ENCODE measurements at regions not wholly inside any gene's neighbourhood (a gene's known extent, or its start where the extent isn't known, plus 50 kb on each side); places are given as distances from the start of the nearest gene placed in this dataset.

GRCh38 chr20:12063106-12063684, 145.5 kb downstream of the BTBD3 start:
- Histone ChIP-seq H3K4me1 (peaks cover 14% of the 10 kb centered on the region), H3K27ac (no peak overlapping the region), H3K9me3 (peaks cover 47% of the 10 kb centered on the region), H3K4me3 (no peak overlapping the region), H3K4me2 (no peak overlapping the region), H4K20me1 (no peaks in the 10 kb centered on the region), H3K36me3 (peaks cover 4% of the 10 kb centered on the region; the same call in 1 of the 2 replicates), H3K9ac (no peak overlapping the region), H3K27me3 (no peaks in the 10 kb centered on the region)
- TF ChIP-seq Cebpa-rat (IDR thresholded peaks at IDR 0.05), result no peak

- peaks cover 4% of the 10 kb centered on the region; the same call in 1 of the 2 replicates for H3K36me3 ChIP-seq
- peaks cover 39% of the 10 kb centered on the region for H3K9me3 ChIP-seq
- no peak overlapping the region for H3K27ac ChIP-seq
- H3K4me1 ChIP-seq, result peaks cover 6% of the 10 kb centered on the region; the same call in 1 of the 2 replicates
- no peak overlapping the region for H3K4me3 ChIP-seq
- H4K20me1 ChIP-seq, result no peaks in the 10 kb centered on the region
- TF ChIP-seq Cebpa-rat (IDR thresholded peaks at IDR 0.05), result no peak
- H3K27me3 ChIP-seq, result no peaks in the 10 kb centered on the region
- no peak overlapping the region for H3K4me2 ChIP-seq
- H3K9ac ChIP-seq, result no peak overlapping the region
These were observed 146.8 kb downstream of the BTBD3 start for GRCh38 chr20:12064540-12064939.

DNA sequence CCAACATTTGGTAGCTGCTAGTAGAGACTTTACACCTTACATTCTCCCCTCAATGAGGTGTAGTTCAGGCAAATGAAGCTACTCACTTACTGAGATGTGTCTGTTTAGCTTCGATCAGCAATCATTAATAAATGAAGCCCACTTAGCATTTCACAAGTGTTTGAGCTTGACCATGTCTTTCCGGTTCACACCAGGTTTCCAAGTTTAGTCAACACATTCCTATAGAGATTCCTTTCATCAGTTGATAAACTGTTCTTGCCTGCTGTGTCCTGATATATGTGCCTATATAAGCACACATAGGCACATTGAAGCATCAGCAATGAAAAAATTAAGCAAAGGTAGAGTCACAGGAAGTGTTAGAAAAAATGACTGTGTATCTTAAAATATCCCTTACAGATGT, 150.0 kb downstream of the BTBD3 start:
- no peak overlapping the region for H3K4me2 ChIP-seq
- no peaks in the 10 kb centered on the region for H3K27me3 ChIP-seq
- TF ChIP-seq Cebpa-rat (IDR thresholded peaks at IDR 0.05), result no peak
- no peak overlapping the region for H3K9ac ChIP-seq
- no peak overlapping the region for H3K27ac ChIP-seq
- peaks cover 6% of the 10 kb centered on the region; the same call in 1 of the 2 replicates for H3K4me1 ChIP-seq
- H4K20me1 ChIP-seq, result no peaks in the 10 kb centered on the region
- H3K4me3 ChIP-seq, result no peak overlapping the region
- peaks cover 28% of the 10 kb centered on the region for H3K9me3 ChIP-seq
- H3K36me3 ChIP-seq, result peaks cover 4% of the 10 kb centered on the region; the same call in 1 of the 2 replicates

- Histone ChIP-seq H3K4me2 (no peak overlapping the region), H3K36me3 (peaks cover 4% of the 10 kb centered on the region; the same call in 1 of the 2 replicates), H3K9ac (no peak overlapping the region), H3K4me1 (peaks cover 6% of the 10 kb centered on the region; the same call in 1 of the 2 replicates), H3K27ac (no peak overlapping the region), H3K27me3 (no peaks in the 10 kb centered on the region), H3K4me3 (no peak overlapping the region), H4K20me1 (no peaks in the 10 kb centered on the region), H3K9me3 (peaks cover 28% of the 10 kb centered on the region)
- TF ChIP-seq Cebpa-rat (IDR thresholded peaks at IDR 0.05), result no peak
These were observed 150.4 kb downstream of the BTBD3 start for GRCh38 chr20:12068121-12068520.

DNA sequence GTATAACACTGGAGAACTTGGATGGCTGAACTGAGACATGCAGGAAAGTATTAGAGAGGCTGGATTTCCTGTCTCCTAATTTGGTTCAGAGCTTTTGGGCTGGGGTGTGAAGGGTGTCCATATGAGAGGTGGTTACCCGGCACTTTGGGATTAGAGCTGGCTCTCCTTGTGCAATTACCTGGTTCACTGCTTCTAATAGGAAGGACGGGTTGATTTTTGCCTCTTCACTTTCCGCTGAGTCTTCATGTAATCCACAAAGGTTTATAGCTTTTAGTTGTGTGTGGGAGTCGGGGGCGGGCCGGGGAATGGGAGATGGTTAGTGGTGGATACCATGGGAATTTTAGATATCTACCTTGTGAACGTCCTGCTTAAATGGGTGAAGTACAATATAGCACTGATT, 151.5 kb downstream of the BTBD3 start:
- Histone ChIP-seq H3K27ac (no peak overlapping the region), H3K4me2 (no peak overlapping the region), H3K9me3 (peaks cover 22% of the 10 kb centered on the region), H3K4me1 (peaks cover 6% of the 10 kb centered on the region; the same call in 1 of the 2 replicates), H3K4me3 (no peak overlapping the region), H3K36me3 (peaks cover 4% of the 10 kb centered on the region; the same call in 1 of the 2 replicates), H3K27me3 (no peaks in the 10 kb centered on the region), H3K9ac (no peak overlapping the region), H4K20me1 (no peaks in the 10 kb centered on the region)
- TF ChIP-seq Cebpa-rat (IDR thresholded peaks at IDR 0.05), result no peak

DNA sequence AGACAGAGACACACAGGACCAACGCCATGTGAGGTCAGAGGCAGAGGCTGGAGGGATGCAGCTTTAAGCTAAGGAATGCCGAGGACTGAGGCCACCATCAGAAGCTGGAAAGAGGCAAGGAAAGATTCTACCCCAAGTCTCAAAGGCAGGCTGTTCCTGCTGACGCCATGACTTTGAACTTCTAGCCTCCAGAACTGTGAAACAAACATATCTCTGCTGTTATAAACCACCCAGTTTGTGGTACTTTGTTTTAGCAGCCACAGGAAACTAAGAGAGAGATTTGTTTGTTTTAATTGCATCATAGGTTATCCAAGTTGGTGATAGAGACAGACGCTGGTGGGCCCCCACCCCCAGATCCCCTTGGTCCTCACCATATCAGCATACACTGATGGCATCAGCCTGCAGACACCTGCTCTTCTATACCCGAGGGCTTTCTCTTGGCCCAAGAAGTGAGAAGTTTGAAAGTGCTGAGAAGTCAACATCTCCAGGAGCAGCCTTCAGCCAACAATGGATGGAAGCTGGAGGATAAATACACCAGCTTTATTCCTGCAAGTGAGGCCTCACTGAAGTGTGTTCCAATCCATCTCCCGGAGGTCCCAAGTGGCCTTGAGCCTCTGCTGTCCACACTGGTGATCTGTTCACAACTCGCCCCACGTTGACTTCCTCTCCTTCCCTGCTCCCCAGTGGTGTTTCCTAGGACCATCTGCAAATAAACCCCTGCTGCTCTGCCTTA, 154.7 kb downstream of the BTBD3 start:
- Histone ChIP-seq H3K4me3 (no peak overlapping the region), H3K36me3 (no peaks in the 10 kb centered on the region), H3K9ac (no peak overlapping the region), H3K27ac (no peak overlapping the region), H3K9me3 (no peaks in the 10 kb centered on the region), H3K4me2 (no peak overlapping the region), H4K20me1 (no peaks in the 10 kb centered on the region), H3K27me3 (no peaks in the 10 kb centered on the region), H3K4me1 (no peaks in the 10 kb centered on the region)
- no peak for TF ChIP-seq Cebpa-rat (IDR thresholded peaks at IDR 0.05)

DNA sequence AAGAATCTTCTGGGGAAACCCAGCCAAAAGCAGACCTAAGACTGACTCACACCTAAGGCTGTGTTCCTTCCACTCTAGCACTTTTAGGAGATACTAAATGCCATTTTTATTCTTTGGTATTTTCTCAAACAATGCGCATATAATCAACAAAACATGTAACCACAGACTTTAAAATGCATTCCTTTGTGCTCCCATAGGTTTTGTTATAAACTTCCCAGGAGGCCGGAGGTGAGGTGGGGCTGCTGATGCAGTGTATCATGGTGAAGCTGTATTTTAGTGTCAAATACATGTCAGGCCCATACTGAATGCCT, 155.2 kb downstream of the BTBD3 start:
- no peaks in the 10 kb centered on the region for H3K9me3 ChIP-seq
- no peak overlapping the region for H3K9ac ChIP-seq
- no peaks in the 10 kb centered on the region for H4K20me1 ChIP-seq
- no peaks in the 10 kb centered on the region for H3K27me3 ChIP-seq
- no peak overlapping the region for H3K27ac ChIP-seq
- no peak for TF ChIP-seq Cebpa-rat (IDR thresholded peaks at IDR 0.05)
- H3K36me3 ChIP-seq, result no peaks in the 10 kb centered on the region
- H3K4me3 ChIP-seq, result no peak overlapping the region
- H3K4me2 ChIP-seq, result no peak overlapping the region
- H3K4me1 ChIP-seq, result no peaks in the 10 kb centered on the region

GRCh38 chr20:12074111-12074655, 156.5 kb downstream of the BTBD3 start:
- H3K9ac ChIP-seq, result no peak overlapping the region
- no peak overlapping the region for H3K4me3 ChIP-seq
- H3K27me3 ChIP-seq, result no peaks in the 10 kb centered on the region
- no peaks in the 10 kb centered on the region for H3K9me3 ChIP-seq
- H3K36me3 ChIP-seq, result no peaks in the 10 kb centered on the region
- H3K27ac ChIP-seq, result no peak overlapping the region
- H3K4me2 ChIP-seq, result no peak overlapping the region
- no peaks in the 10 kb centered on the region for H3K4me1 ChIP-seq
- no peak for TF ChIP-seq Cebpa-rat (IDR thresholded peaks at IDR 0.05)
- no peaks in the 10 kb centered on the region for H4K20me1 ChIP-seq

DNA sequence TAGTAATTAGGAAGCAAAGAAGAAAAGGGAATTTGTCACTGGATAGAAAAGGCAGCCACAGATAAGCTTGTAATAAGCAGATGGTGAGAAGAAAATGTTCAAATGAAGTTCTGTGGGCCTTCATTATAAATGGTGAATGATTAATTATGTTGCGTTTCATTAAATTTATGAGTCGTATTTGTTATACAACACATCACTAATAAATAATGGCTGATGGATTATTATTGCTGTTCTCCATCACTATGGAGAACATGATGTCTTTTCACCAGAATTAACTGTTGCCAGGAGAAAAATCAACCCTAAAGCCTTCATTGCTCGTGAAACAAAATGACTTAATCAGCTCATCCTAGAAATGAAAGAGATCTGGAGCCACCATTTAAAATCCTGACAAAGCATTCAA, 158.5 kb downstream of the BTBD3 start:
- Histone ChIP-seq H4K20me1 (no peaks in the 10 kb centered on the region), H3K36me3 (no peaks in the 10 kb centered on the region), H3K27ac (no peak overlapping the region), H3K27me3 (no peaks in the 10 kb centered on the region), H3K9ac (no peak overlapping the region), H3K4me2 (no peak overlapping the region), H3K9me3 (no peaks in the 10 kb centered on the region), H3K4me1 (no peaks in the 10 kb centered on the region), H3K4me3 (no peak overlapping the region)
- TF ChIP-seq Cebpa-rat (IDR thresholded peaks at IDR 0.05), result no peak

GRCh38 chr20:12077875-12078274, 160.2 kb downstream of the BTBD3 start:
- no peak overlapping the region for H3K4me3 ChIP-seq
- H3K9me3 ChIP-seq, result no peaks in the 10 kb centered on the region
- no peaks in the 10 kb centered on the region for H3K27me3 ChIP-seq
- no peak overlapping the region for H3K27ac ChIP-seq
- TF ChIP-seq Cebpa-rat (IDR thresholded peaks at IDR 0.05), result no peak
- no peak overlapping the region for H3K9ac ChIP-seq
- H3K36me3 ChIP-seq, result no peaks in the 10 kb centered on the region
- no peak overlapping the region for H3K4me2 ChIP-seq
- no peaks in the 10 kb centered on the region for H4K20me1 ChIP-seq
- no peaks in the 10 kb centered on the region for H3K4me1 ChIP-seq

Data from BLaER1 (cell line).